Kidney glomerular epithelial cell (primary cell): ENCODE measurements at regions not wholly inside any gene's neighbourhood (a gene's known extent, or its start where the extent isn't known, plus 50 kb on each side); places are given as distances from the start of the nearest gene placed in this dataset.

Experiments used
- DNase-seq: peaks from one replicate; lab custom pipeline; 2025; lab: John Stamatoyannopoulos, UW

- no peak for DNase-seq
These were observed 95.9 kb upstream of the GALNT2 start for GRCh38 chr1:229971141-229971540.

GRCh38 chr1:229972600-229973296, 94.3 kb upstream of the GALNT2 start:
- DNase-seq, result no peak

GRCh38 chr1:229973297-229973612, 93.8 kb upstream of the GALNT2 start:
- DNase-seq, result no peak

- DNase-seq, result no peak
These were observed 92.0 kb upstream of the GALNT2 start for GRCh38 chr1:229975047-229975446.

GRCh38 chr1:229980009-229980408, 87.0 kb upstream of the GALNT2 start:
- peak; percentile 11 for DNase-seq

- DNase-seq, result no peak
These were observed 85.3 kb upstream of the GALNT2 start for GRCh38 chr1:229981736-229982135.

- DNase-seq, result no peak
These were observed 82.6 kb upstream of the GALNT2 start for GRCh38 chr1:229984310-229984991.

GRCh38 chr1:229984992-229985612, 81.9 kb upstream of the GALNT2 start:
- no peak for DNase-seq

GRCh38 chr1:229985613-229986010, 81.4 kb upstream of the GALNT2 start:
- DNase-seq, result no peak

GRCh38 chr1:229986737-229987337, 80.2 kb upstream of the GALNT2 start:
- DNase-seq, result no peak

- no peak for DNase-seq
These were observed 79.1 kb upstream of the GALNT2 start for GRCh38 chr1:229987953-229988352.

- DNase-seq, result no peak
These were observed 78.5 kb upstream of the GALNT2 start for GRCh38 chr1:229988534-229988933.

GRCh38 chr1:229989591-229990248, 77.3 kb upstream of the GALNT2 start:
- DNase-seq, result no peak

GRCh38 chr1:229990326-229990725, 76.7 kb upstream of the GALNT2 start:
- DNase-seq, result no peak

GRCh38 chr1:229991104-229991513, 75.9 kb upstream of the GALNT2 start:
- DNase-seq, result no peak

GRCh38 chr1:229991724-229992333, 75.2 kb upstream of the GALNT2 start:
- no peak for DNase-seq

GRCh38 chr1:229993060-229993459, 74.0 kb upstream of the GALNT2 start:
- DNase-seq, result no peak

- no peak for DNase-seq
These were observed 73.1 kb upstream of the GALNT2 start for GRCh38 chr1:229993894-229994293.

- no peak for DNase-seq
These were observed 67.9 kb upstream of the GALNT2 start for GRCh38 chr1:229999004-229999670.

- DNase-seq, result no peak
These were observed 66.4 kb upstream of the GALNT2 start for GRCh38 chr1:230000493-230001184.
